GM12878 (cell line): ENCODE measurements at regions not wholly inside any gene's neighbourhood (a gene's known extent, or its start where the extent isn't known, plus 50 kb on each side); places are given as distances from the start of the nearest gene placed in this dataset.

Experiments
- ATAC-seq: fragments of 200-7000 bp; cut with Tn5 transposase; 3 replicates; pipeline ENCODE4 v1.9.1; 2020; ENCODE audit warnings: mild to moderate bottlenecking, moderate library complexity
- BruUV-seq: library from RNA; stranded (reverse); fragments of 400-500 nt; replicated peaks from 2 replicates; lab custom pipeline; 2021; lab: Mats Ljungman, UMichigan
- CTCF ChIA-PET: fragments of 300-600 bp; sonication (Branson Sonifier 250); formaldehyde crosslinking; extraction: SDS; loops from one replicate; lab custom pipeline; 2021; ENCODE audit warnings: inconsistent platforms; lab: Yijun Ruan, JAX
- POLR2A ChIA-PET: fragments of 350-600 bp; formaldehyde crosslinking; extraction: SDS; loops from one replicate; lab custom pipeline; 2021; ENCODE audit warnings: inconsistent platforms; lab: Charles Lee
- RAD21 ChIA-PET: fragments of 300-600 bp; sonication (Branson Sonifier 250); formaldehyde crosslinking; loops from one replicate; lab custom pipeline; 2023; ENCODE audit warnings: antibody characterized with exemption; ENCODE audit not compliant: unreplicated experiment; lab: Charles Lee
- SMC1A ChIA-PET: fragments of 300-600 bp; sonication (Branson Sonifier 250); formaldehyde crosslinking; loops from one replicate; lab custom pipeline; 2023; ENCODE audit not compliant: unreplicated experiment, uncharacterized antibody; lab: Charles Lee
- DNase-seq: peaks from one replicate; pipeline ENCODE4 v3.0.0-alpha.2; 2011; ENCODE audit warnings: low read depth, low spot score
- FAIRE-seq: peaks from 3 replicates; lab custom pipeline; 2011; peaks lifted over from hg19 to GRCh38; lab: Jason Lieb, UNC
- H2AFZ ChIP-seq: 2 replicates; pipeline ENCODE4 v1.6.0; 2011; ENCODE audit warnings: low read depth, low read length, control low read depth; ENCODE audit not compliant: control insufficient read depth
- H3K27ac ChIP-seq: 2 replicates; pipeline ENCODE4 v1.5.1; 2011; ENCODE audit warnings: control low read depth; ENCODE audit not compliant: control insufficient read depth, insufficient read depth
- H3K27me3 ChIP-seq, 2 experiments: replicated peaks in 1 of 2; 2 replicates each; pipeline versions ENCODE4 v1.6.0 to v1.6.1; 2011; ENCODE audit warnings: low read length in 1 of 2; ENCODE audit not compliant: control insufficient read depth in 2 of 2, insufficient read depth in 2 of 2
- H3K36me3 ChIP-seq, 2 experiments: 2 replicates each; pipeline ENCODE4 v1.5.1; 2011; ENCODE audit warnings: low read length in 1 of 2; ENCODE audit not compliant: control insufficient read depth in 2 of 2, insufficient read depth in 2 of 2
- H3K4me1 ChIP-seq: 2 replicates; pipeline ENCODE4 v1.6.1; 2011; ENCODE audit warnings: mild to moderate bottlenecking, low read length, moderate library complexity, mixed read lengths; ENCODE audit not compliant: control insufficient read depth, insufficient read depth
- H3K4me2 ChIP-seq: 2 replicates; pipeline ENCODE4 v1.6.0; 2011; ENCODE audit warnings: control low read depth; ENCODE audit not compliant: control insufficient read depth, insufficient read depth
- H3K4me3 ChIP-seq: fragments of 200-600 bp; sonication (generic); 2 replicates; pipeline ENCODE4 v1.5.1; 2016
- H3K79me2 ChIP-seq: 2 replicates; pipeline ENCODE4 v1.6.0; 2011; ENCODE audit warnings: low read length; ENCODE audit not compliant: control insufficient read depth, insufficient read depth
- H3K9ac ChIP-seq: 2 replicates; pipeline ENCODE4 v1.8.0; 2011; ENCODE audit warnings: low read length, control low read depth, mixed read lengths; ENCODE audit not compliant: control insufficient read depth, insufficient read depth
- H3K9me3 ChIP-seq: replicated peaks from 3 replicates; pipeline ENCODE4 v1.5.1; 2011; ENCODE audit warnings: mild to moderate bottlenecking, low read length; ENCODE audit not compliant: control insufficient read depth, insufficient read depth
- H4K20me1 ChIP-seq: 2 replicates; pipeline ENCODE4 v1.6.0; 2011; ENCODE audit not compliant: control insufficient read depth, insufficient read depth
- CHD1 ChIP-seq: IDR thresholded peaks from 2 replicates; pipeline ENCODE4 v1.6.1; 2012; ENCODE audit warnings: low read depth, low read length, improper control_type of control experiment
- HDAC6 ChIP-seq: fragments of 200-600 bp; sonication (generic); IDR thresholded peaks from one replicate; pipeline ENCODE4 v1.8.0; 2017; ENCODE audit warnings: antibody characterized with exemption; ENCODE audit not compliant: unreplicated experiment
- IKZF2 ChIP-seq, 2 experiments: fragments of 450-650 bp; IDR thresholded peaks; 2 replicates each; pipeline ENCODE4 v1.6.1; 2017; ENCODE audit warnings: mild to moderate bottlenecking in 2 of 2, moderate library complexity in 2 of 2
- MAX ChIP-seq: IDR thresholded peaks from 2 replicates; pipeline ENCODE4 v1.6.1; 2012; ENCODE audit warnings: low read depth, low read length, improper control_type of control experiment
- NFXL1 ChIP-seq: fragments of 450-650 bp; IDR thresholded peaks from 2 replicates; pipeline ENCODE4 v1.6.1; 2017; ENCODE audit warnings: antibody characterized with exemption, mild to moderate bottlenecking, borderline replicate concordance
- NR2C1 ChIP-seq: fragments of 450-650 bp; IDR thresholded peaks from 2 replicates; pipeline ENCODE4 v1.6.1; 2017; ENCODE audit warnings: antibody characterized with exemption, mild to moderate bottlenecking, moderate library complexity
- NRF1 ChIP-seq: conservative IDR thresholded peaks from 2 replicates; pipeline ENCODE4 v1.6.1; 2011; ENCODE audit warnings: mild to moderate bottlenecking, low read depth, low read length, improper control_type of control experiment
- RAD21 ChIP-seq: IDR thresholded peaks from 2 replicates; pipeline ENCODE4 v1.6.1; 2011; ENCODE audit warnings: mild to moderate bottlenecking, low read depth, low read length, moderate library complexity; ENCODE audit not compliant: insufficient read depth
- SPI1 ChIP-seq: IDR thresholded peaks from 2 replicates; pipeline ENCODE4 v1.6.1; 2011; ENCODE audit warnings: low read depth, mild to moderate bottlenecking, low read length, moderate library complexity, borderline replicate concordance; ENCODE audit not compliant: insufficient read depth
- SUZ12 ChIP-seq: fragments of 200-600 bp; sonication (generic); IDR thresholded peaks from one replicate; pipeline ENCODE4 v1.6.1; 2018; ENCODE audit warnings: antibody characterized with exemption, mild to moderate bottlenecking; ENCODE audit not compliant: unreplicated experiment
- ZBTB11 ChIP-seq: fragments of 450-650 bp; formaldehyde crosslinking; IDR thresholded peaks from 2 replicates; pipeline ENCODE4 v1.5.0; 2022; ENCODE audit warnings: mild to moderate bottlenecking, missing genetic modification characterization
- ZNF24 ChIP-seq: fragments of 450-650 bp; IDR thresholded peaks from 2 replicates; pipeline ENCODE4 v1.6.1; 2017; ENCODE audit warnings: antibody characterized with exemption, mild to moderate bottlenecking
- WGBS: methylation state at CpG from one replicate; pipeline ENCODE4 v1.1.6; 2016; ENCODE audit warnings: low lambda C conversion rate; ENCODE audit not compliant: insufficient replicate concordance, insufficient coverage; ENCODE audit errors: missing lambda C conversion rate; 5-methylcytosine and 5-hydroxymethylcytosine counted together
- in situ Hi-C: fragments of 300-500 bp; cut with MboI; formaldehyde crosslinking; loops from 9 replicates; pipeline ENCODE4 v1.14.3; 2018; ENCODE audit warnings: mixed read lengths
- intact Hi-C: fragments of 100-400 bp; cut with micrococcal nuclease; formaldehyde crosslinking; loops from one replicate; pipeline ENCODE4 v1.14.2; 2022; ENCODE audit not compliant: unreplicated experiment
- TF ChIP-seq, protein P1 (sequence below): fragments of 450-650 bp; IDR thresholded peaks from 2 replicates; pipeline ENCODE4 v1.6.1; 2017; ENCODE audit warnings: borderline replicate concordance

GRCh38 chr1:223011505-223011856 is 131.6 kb downstream of the TLR5 start:
- intact Hi-C loops: no loop called here
- H3K9me3 ChIP-seq: no peaks in the 10 kb centered on the region
- ChIA-PET RAD21 (no interaction called here), POLR2A (no interaction called here), CTCF (interaction anchor here (0.6 to 0.8 kb wide), 2 partner anchors 60 to 184 kb away, joined by 3 read pairs; no protein-coding TSS in a partner anchor), SMC1A (no interaction called here)
- FAIRE-seq: no peak
- BruUV-seq: no TSS peak
- H3K4me3 ChIP-seq: no peak overlapping the region
- no peak for ATAC-seq
- no peaks in the 10 kb centered on the region; a peak in 1 of 4 replicates for H3K27me3 ChIP-seq
- H3K79me2 ChIP-seq: no peaks in the 10 kb centered on the region
- no peak overlapping the region for H3K9ac ChIP-seq
- in situ Hi-C loops: no loop called here
- H3K27ac ChIP-seq: no peak overlapping the region
- H3K36me3 ChIP-seq: no peaks in the 10 kb centered on the region
- no peaks in the 10 kb centered on the region for H3K4me1 ChIP-seq
- 58% methylated on average over 5 of the region's 5 CpGs for WGBS
- H4K20me1 ChIP-seq: no peaks in the 10 kb centered on the region
- DNase-seq: no peak
- no peak overlapping the region for H2AFZ ChIP-seq
- no peak for TF ChIP-seq RAD21
- no peak for TF ChIP-seq CHD1
- TF ChIP-seq NR2C1: no peak
- TF ChIP-seq NFXL1: no peak
- TF ChIP-seq IKZF2 (IDR thresholded peaks at IDR 0.05): no peak
- no peak for TF ChIP-seq HDAC6
- no peak overlapping the region for H3K4me2 ChIP-seq

DNA sequence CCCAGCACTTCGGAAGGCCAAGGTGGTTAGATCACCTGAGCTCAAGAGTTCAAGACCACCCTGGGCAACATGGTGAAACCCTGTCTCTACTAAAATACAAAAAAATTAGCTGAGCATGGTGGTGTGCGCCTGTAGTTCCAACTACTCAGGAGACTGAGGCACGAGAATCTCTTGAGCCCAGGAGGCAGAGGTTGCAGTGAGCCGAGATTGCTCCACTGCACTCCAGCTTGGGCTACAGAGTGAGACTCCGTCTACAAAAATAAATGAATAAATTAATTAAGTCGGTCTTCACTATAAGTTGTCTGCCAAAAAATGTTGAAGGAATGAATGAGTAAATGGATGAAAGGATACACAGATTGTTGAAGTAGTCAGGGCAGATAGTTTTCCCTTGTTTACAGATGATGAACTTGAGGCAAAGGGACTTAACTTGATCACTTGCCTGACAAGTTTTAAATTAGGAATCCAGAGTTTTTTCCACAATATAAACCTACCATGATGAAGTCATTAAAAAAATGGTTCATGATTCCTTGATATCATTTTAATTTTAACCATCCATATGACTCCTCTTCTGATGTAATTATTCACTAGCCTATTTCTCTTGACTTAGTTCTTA is 130.8 kb downstream of the TLR5 start:
- H3K9me3 ChIP-seq: no peaks in the 10 kb centered on the region
- no peaks in the 10 kb centered on the region for H3K36me3 ChIP-seq
- no peak overlapping the region for H3K9ac ChIP-seq
- ChIA-PET RAD21 (no interaction called here), CTCF (interaction anchor here (0.6 to 1.1 kb wide), 2 partner anchors 31 to 59 kb away, joined by 3 read pairs; no protein-coding TSS in a partner anchor), SMC1A (no interaction called here), POLR2A (no interaction called here)
- H2AFZ ChIP-seq: no peak overlapping the region
- WGBS: 40% methylated on average over 6 of the region's 6 CpGs
- no peak overlapping the region for H3K4me2 ChIP-seq
- in situ Hi-C loops (no loop called here), intact Hi-C loops (no loop called here)
- no peak overlapping the region for H3K4me3 ChIP-seq
- FAIRE-seq (no peak), DNase-seq (no peak), ATAC-seq (no peak)
- H3K4me1 ChIP-seq: no peaks in the 10 kb centered on the region
- no peaks in the 10 kb centered on the region for H3K79me2 ChIP-seq
- no peaks in the 10 kb centered on the region for H4K20me1 ChIP-seq
- no TSS peak for BruUV-seq
- H3K27me3 ChIP-seq: no peaks in the 10 kb centered on the region; a peak in 1 of 4 replicates
- H3K27ac ChIP-seq: no peak overlapping the region
- no peak for TF ChIP-seq NRF1
- TF ChIP-seq, protein P1, sequence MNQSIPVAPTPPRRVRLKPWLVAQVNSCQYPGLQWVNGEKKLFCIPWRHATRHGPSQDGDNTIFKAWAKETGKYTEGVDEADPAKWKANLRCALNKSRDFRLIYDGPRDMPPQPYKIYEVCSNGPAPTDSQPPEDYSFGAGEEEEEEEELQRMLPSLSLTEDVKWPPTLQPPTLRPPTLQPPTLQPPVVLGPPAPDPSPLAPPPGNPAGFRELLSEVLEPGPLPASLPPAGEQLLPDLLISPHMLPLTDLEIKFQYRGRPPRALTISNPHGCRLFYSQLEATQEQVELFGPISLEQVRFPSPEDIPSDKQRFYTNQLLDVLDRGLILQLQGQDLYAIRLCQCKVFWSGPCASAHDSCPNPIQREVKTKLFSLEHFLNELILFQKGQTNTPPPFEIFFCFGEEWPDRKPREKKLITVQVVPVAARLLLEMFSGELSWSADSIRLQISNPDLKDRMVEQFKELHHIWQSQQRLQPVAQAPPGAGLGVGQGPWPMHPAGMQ: no peak
- no peak for TF ChIP-seq RAD21
- no peak for TF ChIP-seq MAX
- no peak for TF ChIP-seq ZNF24
- TF ChIP-seq SUZ12: no peak
- no peak for TF ChIP-seq ZBTB11 (CRISPR knock-in tag)
- TF ChIP-seq SPI1: no peak
